ENCODE measurements at regions not wholly inside any gene's neighbourhood (a gene's known extent, or its start where the extent isn't known, plus 50 kb on each side); places are given as distances from the start of the nearest gene placed in this dataset.

DNA sequence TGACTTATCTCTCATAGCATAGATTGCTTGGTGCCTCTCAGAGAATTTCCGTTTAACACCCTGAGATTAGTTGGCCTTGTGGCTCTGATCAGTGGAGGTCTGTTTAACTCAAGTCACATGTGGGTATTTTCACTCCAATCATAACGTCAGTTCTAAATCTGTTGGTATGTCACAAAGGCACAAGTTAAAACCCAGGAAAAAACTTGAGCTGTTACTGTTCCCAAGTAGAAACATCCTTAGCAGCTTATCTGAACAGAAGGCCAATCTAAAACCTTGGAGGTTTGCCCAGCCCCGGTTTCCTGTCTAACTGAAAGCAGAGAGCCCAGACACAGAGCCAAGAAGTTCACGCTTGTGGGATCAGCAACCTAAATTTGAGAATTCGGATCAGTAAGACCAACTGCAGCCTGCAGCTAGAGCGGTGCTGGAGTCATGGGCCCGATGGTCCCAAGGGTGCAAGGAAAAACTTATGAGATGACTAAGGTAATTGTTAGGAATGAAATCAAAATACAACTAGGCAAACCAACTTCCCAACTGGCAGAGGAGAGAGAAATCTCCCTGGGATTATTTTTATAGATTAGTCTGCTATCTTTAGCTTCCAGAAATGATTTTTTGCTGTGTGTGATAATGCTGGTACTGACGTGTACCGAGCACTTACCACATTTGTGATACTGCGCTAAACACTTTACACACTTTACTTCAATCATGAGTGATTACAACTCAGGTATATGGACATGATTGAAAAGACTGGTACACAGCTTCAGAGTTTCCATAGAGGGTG, 90.2 kb upstream of the C1orf21 start:
- Mint-ChIP-seq H3K27ac (no peak overlapping the region), H3K36me3 (ENCODE audit: insufficient read depth) (no peaks in the 10 kb centered on the region), H3K9me3 (ENCODE audit: low read depth) (peaks cover 9% of the 10 kb centered on the region), H3K4me1 (ENCODE audit: low read depth) (no peaks in the 10 kb centered on the region), H3K4me3 (ENCODE audit: low read depth) (no peak overlapping the region), H3K27me3 (peaks cover 2% of the 10 kb centered on the region)
- DNase-seq (ENCODE audit: low spot score, unreplicated experiment): no peak
- TF ChIP-seq, protein P1, sequence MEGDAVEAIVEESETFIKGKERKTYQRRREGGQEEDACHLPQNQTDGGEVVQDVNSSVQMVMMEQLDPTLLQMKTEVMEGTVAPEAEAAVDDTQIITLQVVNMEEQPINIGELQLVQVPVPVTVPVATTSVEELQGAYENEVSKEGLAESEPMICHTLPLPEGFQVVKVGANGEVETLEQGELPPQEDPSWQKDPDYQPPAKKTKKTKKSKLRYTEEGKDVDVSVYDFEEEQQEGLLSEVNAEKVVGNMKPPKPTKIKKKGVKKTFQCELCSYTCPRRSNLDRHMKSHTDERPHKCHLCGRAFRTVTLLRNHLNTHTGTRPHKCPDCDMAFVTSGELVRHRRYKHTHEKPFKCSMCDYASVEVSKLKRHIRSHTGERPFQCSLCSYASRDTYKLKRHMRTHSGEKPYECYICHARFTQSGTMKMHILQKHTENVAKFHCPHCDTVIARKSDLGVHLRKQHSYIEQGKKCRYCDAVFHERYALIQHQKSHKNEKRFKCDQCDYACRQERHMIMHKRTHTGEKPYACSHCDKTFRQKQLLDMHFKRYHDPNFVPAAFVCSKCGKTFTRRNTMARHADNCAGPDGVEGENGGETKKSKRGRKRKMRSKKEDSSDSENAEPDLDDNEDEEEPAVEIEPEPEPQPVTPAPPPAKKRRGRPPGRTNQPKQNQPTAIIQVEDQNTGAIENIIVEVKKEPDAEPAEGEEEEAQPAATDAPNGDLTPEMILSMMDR (IDR thresholded peaks at IDR 0.05; ENCODE audit: unreplicated experiment): no peak

DNA sequence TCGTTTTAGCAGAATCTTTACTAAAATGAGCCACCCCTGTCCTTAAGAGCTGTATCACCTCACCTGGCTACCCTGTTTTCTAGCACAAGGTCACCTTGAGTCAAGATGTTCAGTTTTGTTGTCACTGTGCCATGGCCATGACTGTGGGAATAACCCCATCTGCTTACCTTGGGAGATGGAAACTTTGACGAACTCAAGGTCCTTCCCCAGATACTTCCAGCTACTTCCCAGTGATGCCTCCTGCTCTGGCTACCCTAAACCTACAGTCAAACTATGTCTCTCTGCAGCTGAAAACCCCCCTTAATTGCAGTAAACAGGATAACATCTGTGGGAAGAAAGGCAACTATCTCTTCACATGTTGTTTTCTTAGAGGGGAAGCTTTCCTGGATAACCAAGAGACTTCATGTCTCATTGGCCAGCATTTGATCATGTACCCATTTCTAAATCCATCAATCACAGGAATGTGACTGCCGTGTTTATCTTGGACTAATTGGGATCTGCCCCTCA, 89.5 kb upstream of the C1orf21 start:
- no peaks in the 10 kb centered on the region for H3K36me3 Mint-ChIP-seq (ENCODE audit: insufficient read depth)
- no peak overlapping the region for H3K4me3 Mint-ChIP-seq (ENCODE audit: low read depth)
- no peak overlapping the region for H3K27ac Mint-ChIP-seq
- TF ChIP-seq, protein P1 (IDR thresholded peaks at IDR 0.05; ENCODE audit: unreplicated experiment): no peak
- H3K9me3 Mint-ChIP-seq (ENCODE audit: low read depth): peaks cover 4% of the 10 kb centered on the region
- no peak for DNase-seq (ENCODE audit: low spot score, unreplicated experiment)
- peaks cover 2% of the 10 kb centered on the region for H3K27me3 Mint-ChIP-seq
- H3K4me1 Mint-ChIP-seq (ENCODE audit: low read depth): no peaks in the 10 kb centered on the region

DNA sequence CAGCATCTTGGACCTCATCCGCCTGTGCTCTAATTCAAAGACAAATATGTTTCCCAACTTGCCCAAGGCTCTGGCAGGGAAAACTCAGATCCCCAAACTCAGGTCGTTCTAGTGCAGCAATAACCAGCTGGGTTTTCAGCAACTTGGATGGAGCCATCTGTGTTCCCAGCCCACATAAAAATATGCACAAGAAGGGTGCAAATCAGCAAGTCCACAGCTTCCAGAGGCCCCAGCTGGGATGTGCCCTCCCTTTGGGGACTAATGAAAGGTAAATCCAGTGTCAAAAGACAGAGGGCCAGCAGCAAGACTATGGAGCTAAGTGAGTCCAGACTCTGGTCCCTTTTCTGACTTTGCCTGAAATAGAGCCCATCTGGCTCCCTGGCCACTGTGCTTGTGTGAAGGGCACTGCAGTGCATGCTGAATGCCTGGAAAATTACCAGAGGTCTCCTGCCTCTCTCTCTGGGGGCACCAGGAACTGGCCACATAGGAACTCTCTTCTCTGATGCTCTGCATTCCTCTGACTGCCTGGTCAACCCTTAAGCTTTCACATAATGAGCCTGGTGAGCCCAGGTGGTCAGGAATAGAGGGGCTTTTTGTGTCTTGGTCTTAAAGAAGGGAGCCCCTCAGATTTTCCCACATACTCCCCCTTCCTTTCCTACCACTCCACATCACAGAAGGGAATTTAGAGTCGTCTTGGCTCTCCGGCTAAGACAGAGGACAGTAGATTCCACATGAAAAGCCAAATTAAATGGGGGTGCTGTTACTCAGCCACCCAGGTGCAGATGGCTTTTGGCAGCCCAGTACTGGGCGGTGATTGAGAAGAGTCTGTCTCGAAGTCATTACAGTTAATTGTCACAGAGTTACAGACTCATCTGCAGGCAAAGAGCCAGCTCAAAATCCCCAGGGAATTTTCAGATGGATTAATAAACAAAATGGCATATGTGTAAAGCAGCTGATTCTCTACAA, 88.1 kb upstream of the C1orf21 start:
- TF ChIP-seq, protein P1 (IDR thresholded peaks at IDR 0.05; ENCODE audit: unreplicated experiment): no peak
- DNase-seq (ENCODE audit: low spot score, unreplicated experiment): no peak
- H3K36me3 Mint-ChIP-seq (ENCODE audit: insufficient read depth): no peaks in the 10 kb centered on the region
- peaks cover 2% of the 10 kb centered on the region for H3K27me3 Mint-ChIP-seq
- no peaks in the 10 kb centered on the region for H3K4me1 Mint-ChIP-seq (ENCODE audit: low read depth)
- no peak overlapping the region for H3K4me3 Mint-ChIP-seq (ENCODE audit: low read depth)
- H3K9me3 Mint-ChIP-seq (ENCODE audit: low read depth): peaks cover 10% of the 10 kb centered on the region
- no peak overlapping the region for H3K27ac Mint-ChIP-seq

DNA sequence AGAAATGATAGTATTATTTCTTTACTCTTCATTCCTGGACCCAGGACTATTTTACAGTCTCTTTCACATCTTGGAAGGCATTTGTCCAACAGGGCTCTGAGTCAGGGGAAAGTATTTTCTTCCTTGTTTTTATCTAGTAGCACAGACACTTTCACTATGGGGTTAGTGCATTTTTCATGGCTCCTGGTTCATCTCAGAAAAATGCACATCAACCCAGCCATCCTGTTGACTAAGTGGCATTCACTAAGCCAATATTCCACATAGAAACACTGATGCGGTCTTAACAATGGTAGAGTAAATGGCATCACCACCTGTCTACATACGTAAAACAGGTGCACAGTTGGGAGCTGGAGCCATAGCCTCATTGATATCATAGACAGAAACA, 87.4 kb upstream of the C1orf21 start:
- no peak overlapping the region for H3K27ac Mint-ChIP-seq
- H3K4me3 Mint-ChIP-seq (ENCODE audit: low read depth): no peak overlapping the region
- H3K4me1 Mint-ChIP-seq (ENCODE audit: low read depth): no peaks in the 10 kb centered on the region
- peaks cover 2% of the 10 kb centered on the region for H3K27me3 Mint-ChIP-seq
- DNase-seq (ENCODE audit: low spot score, unreplicated experiment): no peak
- no peaks in the 10 kb centered on the region for H3K36me3 Mint-ChIP-seq (ENCODE audit: insufficient read depth)
- H3K9me3 Mint-ChIP-seq (ENCODE audit: low read depth): peaks cover 15% of the 10 kb centered on the region
- TF ChIP-seq, protein P1 (IDR thresholded peaks at IDR 0.05; ENCODE audit: unreplicated experiment): no peak

DNA sequence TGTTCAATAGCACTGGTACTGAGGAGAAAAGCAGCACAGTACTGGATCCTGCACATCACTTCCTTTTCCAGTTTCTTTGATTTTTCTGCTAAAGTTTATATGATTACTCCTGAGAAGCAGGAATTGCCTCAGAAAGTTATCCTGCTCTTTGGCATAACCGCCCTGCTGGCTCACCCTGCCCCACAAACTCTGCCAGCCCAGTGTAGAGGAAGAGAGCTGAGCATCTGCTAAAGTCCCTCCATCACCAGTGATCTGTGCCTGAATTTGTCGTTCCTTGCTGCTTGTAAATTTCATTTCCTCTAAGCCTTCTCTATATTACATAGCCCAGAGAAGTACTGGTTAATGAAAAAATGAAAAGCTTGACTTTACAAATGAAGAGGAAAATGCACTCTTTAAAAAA, 87.0 kb upstream of the C1orf21 start:
- TF ChIP-seq, protein P1 (IDR thresholded peaks at IDR 0.05; ENCODE audit: unreplicated experiment): no peak
- Mint-ChIP-seq H3K27me3 (peaks cover 2% of the 10 kb centered on the region), H3K36me3 (ENCODE audit: insufficient read depth) (no peaks in the 10 kb centered on the region), H3K27ac (no peak overlapping the region), H3K4me1 (ENCODE audit: low read depth) (no peaks in the 10 kb centered on the region), H3K4me3 (ENCODE audit: low read depth) (no peak overlapping the region), H3K9me3 (ENCODE audit: low read depth) (peaks cover 15% of the 10 kb centered on the region)
- DNase-seq (ENCODE audit: low spot score, unreplicated experiment): no peak

Measured in progenitor cell of endocrine pancreas (in vitro differentiated cells).